ENCODE measurements at regions not wholly inside any gene's neighbourhood (a gene's known extent, or its start where the extent isn't known, plus 50 kb on each side); places are given as distances from the start of the nearest gene placed in this dataset.

- no peak for ATAC-seq
- H3K36me3 ChIP-seq (ENCODE audit: control insufficient read depth in 1 of 2, insufficient read depth in 2 of 2, low read length in 2 of 2) = no peaks in the 10 kb centered on the region
- H3K79me2 ChIP-seq (ENCODE audit: insufficient read depth, low read length) = no peaks in the 10 kb centered on the region
- no peak for DNase-seq (ENCODE audit: low read depth, low spot score)
- no peaks in the 10 kb centered on the region for H3K27me3 ChIP-seq (ENCODE audit: insufficient read depth, low read length)
- ChIA-PET RAD21 (ENCODE audit: low non-redundant PET in 1 of 2, low total read pairs in 2 of 2, uncharacterized antibody in 2 of 2, unreplicated experiment in 2 of 2) (no interaction called here), POLR2A (no interaction called here), CTCF (no interaction called here)
- intact Hi-C loops (cut with micrococcal nuclease) = no loop called here
- H3K4me1 ChIP-seq (ENCODE audit: control insufficient read depth in 1 of 2, insufficient read depth in 2 of 2, low read length in 2 of 2) = no peaks in the 10 kb centered on the region
- TF ChIP-seq ATF3 (IDR thresholded peaks at IDR 0.05) (no peak), REST (IDR thresholded peaks at IDR 0.05; ENCODE audit: low read depth) (no peak), TCF7L2 (IDR thresholded peaks at IDR 0.05; ENCODE audit: borderline replicate concordance, extremely low read depth, insufficient read depth, insufficient read length) (no peak), SP1 (IDR thresholded peaks at IDR 0.05; ENCODE audit: low read depth) (no peak), FOSL1 (IDR thresholded peaks at IDR 0.05; ENCODE audit: low read depth) (no peak), EGR1 (IDR thresholded peaks at IDR 0.05; ENCODE audit: low read depth) (no peak), POLR2AphosphoS5 (IDR thresholded peaks at IDR 0.05; ENCODE audit: low read depth, low read length) (no peak), SRF (IDR thresholded peaks at IDR 0.05; ENCODE audit: low read depth) (no peak), EZH2phosphoT487 (IDR thresholded peaks at IDR 0.05; ENCODE audit: borderline replicate concordance) (no peak), ZNF274 (IDR thresholded peaks at IDR 0.05; ENCODE audit: low read depth, low read length) (no peak), EZH2 (IDR thresholded peaks at IDR 0.05) (no peak), CEBPB (IDR thresholded peaks at IDR 0.05; ENCODE audit: low read depth) (no peak), CTCF (IDR thresholded peaks at IDR 0.05 in 2 of 3, conservative IDR thresholded peaks at IDR 0.05 in 1 of 3; ENCODE audit: borderline replicate concordance in 1 of 3, insufficient read depth in 1 of 3, low read depth in 2 of 3, low read length in 2 of 3) (no peak), ZBTB33 (IDR thresholded peaks at IDR 0.05; ENCODE audit: extremely low read depth, insufficient replicate concordance, low read length) (no peak), CBX3 (IDR thresholded peaks at IDR 0.05; ENCODE audit: low read depth) (no peak), YY1 (IDR thresholded peaks at IDR 0.05; ENCODE audit: extremely low read depth, insufficient replicate concordance, low read depth, low read length) (no peak), RAD21 (IDR thresholded peaks at IDR 0.05; ENCODE audit: low read depth) (no peak), POLR2A (IDR thresholded peaks at IDR 0.05; ENCODE audit: borderline replicate concordance, extremely low read depth, insufficient read depth, insufficient read length) (no peak)
- H3K4me2 ChIP-seq (ENCODE audit: low read length) = no peak overlapping the region
- H3K9me3 ChIP-seq (ENCODE audit: control insufficient read depth in 1 of 2, insufficient read depth in 1 of 2, low read depth in 1 of 2, low read length in 2 of 2) = peaks cover 0 to 10% of the 10 kb centered on the region in 2 experiments; a peak in 2 of 4 replicates
- H2AFZ ChIP-seq (ENCODE audit: low read depth, low read length, poor library complexity, severe bottlenecking) = no peak overlapping the region
- H4K20me1 ChIP-seq (ENCODE audit: insufficient read depth) = no peaks in the 10 kb centered on the region
- H3K4me3 ChIP-seq (replicated peaks in 1 of 2; ENCODE audit: low read depth in 1 of 2, low read length in 2 of 2) = no peak overlapping the region
- H3K27ac ChIP-seq (ENCODE audit: low read depth, low read length) = no peak overlapping the region
- H3K9ac ChIP-seq (ENCODE audit: low read length) = no peak overlapping the region
- no peaks in the 10 kb centered on the region for H3K9me2 ChIP-seq (ENCODE audit: insufficient read depth)
- BruUV-seq (replicated peaks) = no TSS peak
Measured at GRCh38 chr7:42545049-42545724, 308.2 kb upstream of the GLI3 start.
